PC-9 (cell line): ENCODE measurements at regions not wholly inside any gene's neighbourhood (a gene's known extent, or its start where the extent isn't known, plus 50 kb on each side); places are given as distances from the start of the nearest gene placed in this dataset.

Source experiments
- BruUV-seq: library from RNA; stranded (reverse); fragments of 400-500 nt; replicated peaks from 2 replicates; lab custom pipeline; 2021; lab: Mats Ljungman, UMichigan
- CTCF ChIA-PET: fragments of 300-600 bp; sonication (Branson Sonifier 250); formaldehyde crosslinking; loops from one replicate; lab custom pipeline; 2022; ENCODE audit warnings: antibody characterized with exemption; lab: Charles Lee
- POLR2A ChIA-PET: fragments of 300-600 bp; sonication (Branson Sonifier 250); formaldehyde crosslinking; loops from one replicate; lab custom pipeline; 2022; ENCODE audit warnings: antibody characterized with exemption; ENCODE audit not compliant: unreplicated experiment; lab: Charles Lee
- DNase-seq, 2 experiments: peaks; one replicate each; pipeline versions ENCODE4 v3.0.0 to v3.0.0-alpha.2; 2015 to 2022; ENCODE audit warnings: mixed read lengths in 1 of 2
- H2AFZ ChIP-seq: fragments of 200-600 bp; sonication (generic); 2 replicates; pipeline ENCODE4 v1.8.1; 2017; ENCODE audit warnings: antibody characterized with exemption
- H3F3A ChIP-seq: fragments of 200-600 bp; sonication (generic); 2 replicates; pipeline ENCODE4 v1.8.1; 2017; ENCODE audit warnings: antibody characterized with exemption, mild to moderate bottlenecking, low read depth; ENCODE audit not compliant: insufficient read depth
- H3K27ac ChIP-seq: fragments of 200-600 bp; sonication (generic); 2 replicates; pipeline ENCODE4 v1.6.1; 2016; ENCODE audit warnings: mixed run types
- H3K27me3 ChIP-seq: fragments of 200-600 bp; sonication (generic); 2 replicates; pipeline ENCODE4 v1.6.1; 2016; ENCODE audit warnings: low read depth, mixed run types; ENCODE audit not compliant: insufficient read depth
- H3K36me3 ChIP-seq: fragments of 200-600 bp; sonication (generic); 2 replicates; pipeline ENCODE4 v1.6.1; 2016; ENCODE audit warnings: low read depth, mixed run types
- H3K4me1 ChIP-seq: fragments of 200-600 bp; sonication (generic); replicated peaks from 2 replicates; pipeline ENCODE4 v1.6.1; 2016; ENCODE audit warnings: mixed run types; ENCODE audit not compliant: insufficient read depth
- H3K4me2 ChIP-seq: fragments of 200-600 bp; sonication (generic); 2 replicates; pipeline ENCODE4 v1.6.1; 2017; ENCODE audit warnings: mixed run types
- H3K4me3 ChIP-seq: fragments of 200-600 bp; sonication (generic); 2 replicates; pipeline ENCODE4 v1.6.1; 2016; ENCODE audit warnings: mixed run types
- H3K79me2 ChIP-seq: fragments of 200-600 bp; sonication (generic); 2 replicates; pipeline ENCODE4 v1.6.1; 2017; ENCODE audit warnings: low read depth, mixed run types
- H3K9me2 ChIP-seq: fragments of 200-600 bp; sonication (generic); 2 replicates; pipeline ENCODE4 v1.8.1; 2017; ENCODE audit warnings: mild to moderate bottlenecking; ENCODE audit not compliant: insufficient read depth
- H3K9me3 ChIP-seq: fragments of 200-600 bp; sonication (generic); 2 replicates; pipeline ENCODE4 v1.8.1; 2016; ENCODE audit warnings: low read depth; ENCODE audit not compliant: insufficient read depth
- H4K20me1 ChIP-seq: fragments of 200-600 bp; sonication (generic); 2 replicates; pipeline ENCODE4 v1.8.1; 2017; ENCODE audit not compliant: insufficient read depth
- CTCF ChIP-seq: fragments of 200-600 bp; sonication (generic); conservative IDR thresholded peaks from 2 replicates; pipeline ENCODE4 v1.6.1; 2017; ENCODE audit warnings: mixed run types, antibody characterized with exemption, mild to moderate bottlenecking, moderate library complexity
- EZH2 ChIP-seq: fragments of 200-600 bp; sonication (generic); IDR thresholded peaks from 2 replicates; pipeline ENCODE4 v1.8.0; 2017; ENCODE audit warnings: antibody characterized with exemption, low read depth
- intact Hi-C: fragments of 100-400 bp; cut with micrococcal nuclease; formaldehyde crosslinking; loops from one replicate; pipeline ENCODE4 v1.10.0; 2022; ENCODE audit not compliant: unreplicated experiment

- H3K9me2 ChIP-seq: no peaks in the 10 kb centered on the region; the same call in 1 of the 2 replicates
- no peak overlapping the region for H2AFZ ChIP-seq
- H4K20me1 ChIP-seq: no peaks in the 10 kb centered on the region
- CTCF ChIA-PET: no interaction called here
- no peaks in the 10 kb centered on the region for H3K27me3 ChIP-seq
- no peak overlapping the region for H3K4me2 ChIP-seq
- no peak overlapping the region for H3K4me3 ChIP-seq
- no peaks in the 10 kb centered on the region for H3F3A ChIP-seq
- TF ChIP-seq EZH2 (no peak), CTCF (no peak)
- intact Hi-C loops: no loop called here
- POLR2A ChIA-PET: no interaction called here
- H3K36me3 ChIP-seq: no peaks in the 10 kb centered on the region
- no peaks in the 10 kb centered on the region for H3K9me3 ChIP-seq
- H3K4me1 ChIP-seq: no peaks in the 10 kb centered on the region
- no peak overlapping the region for H3K27ac ChIP-seq
- no peaks in the 10 kb centered on the region for H3K79me2 ChIP-seq
- no peak for DNase-seq
- no TSS peak for BruUV-seq
These were observed 173.0 kb upstream of the LYPLAL1 start for GRCh38 chr1:219000631-219001030.

- TF ChIP-seq CTCF (no peak), EZH2 (no peak)
- ChIA-PET POLR2A (no interaction called here), CTCF (no interaction called here)
- no peak for DNase-seq
- intact Hi-C loops: no loop called here
- no peaks in the 10 kb centered on the region for H4K20me1 ChIP-seq
- H3K27ac ChIP-seq: no peak overlapping the region
- H3K4me1 ChIP-seq: no peaks in the 10 kb centered on the region
- no peaks in the 10 kb centered on the region for H3K9me2 ChIP-seq
- H3K4me3 ChIP-seq: no peak overlapping the region
- H3K79me2 ChIP-seq: no peaks in the 10 kb centered on the region
- H3K27me3 ChIP-seq: no peaks in the 10 kb centered on the region
- H3K4me2 ChIP-seq: no peak overlapping the region
- BruUV-seq: no TSS peak
- H3K36me3 ChIP-seq: no peaks in the 10 kb centered on the region
- no peak overlapping the region for H2AFZ ChIP-seq
- H3F3A ChIP-seq: no peaks in the 10 kb centered on the region
- no peaks in the 10 kb centered on the region for H3K9me3 ChIP-seq
These were observed 163.0 kb upstream of the LYPLAL1 start for GRCh38 chr1:219010720-219011119.

- H3F3A ChIP-seq: no peaks in the 10 kb centered on the region
- H3K36me3 ChIP-seq: 0 out of 2 replicates have a peak, but pooled peaks cover 3% of the 10 kb centered on the region
- no peaks in the 10 kb centered on the region for H3K79me2 ChIP-seq
- H3K27ac ChIP-seq: no peak overlapping the region
- H4K20me1 ChIP-seq: no peaks in the 10 kb centered on the region
- H3K4me3 ChIP-seq: no peak overlapping the region
- TF ChIP-seq CTCF (no peak), EZH2 (no peak)
- H3K9me3 ChIP-seq: no peaks in the 10 kb centered on the region
- H2AFZ ChIP-seq: peak overlapping the region; percentile 44; the same call in 1 of the 2 replicates
- DNase-seq: no peak
- BruUV-seq: no TSS peak
- H3K27me3 ChIP-seq: no peaks in the 10 kb centered on the region
- no peak overlapping the region for H3K4me2 ChIP-seq
- CTCF ChIA-PET: no interaction called here
- no peaks in the 10 kb centered on the region for H3K9me2 ChIP-seq
- H3K4me1 ChIP-seq: no peaks in the 10 kb centered on the region
- intact Hi-C loops: no loop called here
- POLR2A ChIA-PET: interaction anchor here (0.6 kb wide), 1 partner anchor 119 kb away, joined by 3 read pairs; no protein-coding TSS in a partner anchor
These were observed 153.3 kb upstream of the LYPLAL1 start for GRCh38 chr1:219020386-219020785.
